ENCODE measurements at regions not wholly inside any gene's neighbourhood (a gene's known extent, or its start where the extent isn't known, plus 50 kb on each side); places are given as distances from the start of the nearest gene placed in this dataset.
"Not testable (repeated sequence)": the region's sequence is repeated elsewhere in the genome, so short reads cannot be mapped to it uniquely, and the experiment has no call there.

DNA sequence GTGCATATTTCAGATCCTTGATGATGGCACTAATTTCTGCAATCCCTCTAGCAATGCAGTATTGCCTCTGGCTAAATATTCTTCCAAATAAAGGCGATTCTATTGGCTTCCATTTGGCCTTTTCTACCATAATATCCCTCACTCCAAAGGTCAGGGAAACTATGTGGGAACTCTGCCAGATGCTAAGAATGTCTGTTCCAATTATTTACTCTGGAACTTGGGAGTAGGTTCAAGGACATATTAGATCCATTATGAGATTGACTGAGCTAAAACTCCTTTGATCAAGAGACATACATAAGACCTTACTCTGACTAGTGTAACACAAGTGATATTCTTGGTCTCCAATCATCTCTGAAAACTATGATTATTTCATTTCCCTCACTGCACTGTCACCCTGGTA, 674.5 kb upstream of the NECTIN3 start:
- no peak for DNase-seq (ENCODE audit: low spot score)

- DNase-seq (ENCODE audit: low spot score): no peak
Observed at GRCh38 chr3:110400315-110400714, 671.3 kb upstream of the NECTIN3 start.

DNA sequence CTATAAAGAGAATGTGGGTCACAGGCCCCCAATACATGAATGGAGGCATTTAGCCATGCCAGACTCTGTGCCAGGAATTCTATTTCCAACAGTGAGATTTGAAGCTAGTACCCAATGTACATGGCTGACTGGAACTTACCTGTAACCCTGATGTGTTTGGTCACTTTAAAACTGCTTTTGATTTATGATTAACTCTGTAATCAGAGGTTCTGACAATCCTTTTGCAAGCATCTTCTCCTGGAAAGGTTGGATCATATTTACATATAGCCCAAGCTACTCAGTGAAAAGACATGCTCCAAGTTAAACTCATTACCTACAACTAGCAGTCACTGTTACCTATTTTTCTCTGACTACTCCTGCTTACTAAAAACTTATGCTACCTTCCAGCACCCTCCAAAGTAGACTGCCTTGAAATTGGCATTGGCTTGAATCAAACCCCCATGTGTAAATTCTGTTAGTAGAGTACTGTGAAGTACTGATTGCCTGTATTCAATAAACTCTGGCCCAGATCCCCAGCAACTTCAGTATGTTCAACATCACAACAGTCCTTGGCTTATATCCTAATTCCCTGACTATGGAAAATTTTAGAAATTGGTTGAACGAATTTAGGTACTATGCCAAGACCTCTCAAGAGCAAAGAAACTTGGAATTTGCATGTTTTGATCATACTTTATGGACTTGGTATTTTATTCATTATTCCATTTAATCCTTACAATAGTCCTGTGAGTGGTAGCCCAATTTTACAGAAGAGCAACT, 665.6 kb upstream of the NECTIN3 start:
- DNase-seq (ENCODE audit: low spot score): no peak

DNA sequence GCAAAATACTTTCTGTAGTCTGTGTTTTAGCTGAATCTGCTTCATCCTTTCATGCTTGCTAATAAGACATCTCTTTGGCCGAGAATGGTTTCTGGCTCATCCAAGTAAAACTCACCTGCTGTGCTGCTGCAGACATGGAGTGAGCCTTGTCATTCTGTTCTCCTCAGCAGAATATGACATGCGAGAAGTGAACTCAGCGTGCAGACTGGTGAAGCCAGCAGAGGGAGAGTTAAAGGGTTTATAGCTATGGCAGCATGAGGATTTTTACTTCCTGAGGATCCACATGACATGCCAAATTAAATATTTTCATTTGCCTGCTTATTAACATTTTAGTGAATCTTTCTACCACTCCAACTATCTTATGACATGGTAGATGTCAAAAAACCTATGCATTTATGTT, 658.4 kb upstream of the NECTIN3 start:
- DNase-seq (ENCODE audit: low spot score): no peak

- no peak for DNase-seq (ENCODE audit: low spot score)
Observed at GRCh38 chr3:110413807-110414748, 657.5 kb upstream of the NECTIN3 start.

- DNase-seq (ENCODE audit: low spot score): no peak
Observed at GRCh38 chr3:110414855-110415254, 656.8 kb upstream of the NECTIN3 start.

- no peak for DNase-seq (ENCODE audit: low spot score)
Observed at GRCh38 chr3:110419096-110419495, 652.5 kb upstream of the NECTIN3 start.

DNA sequence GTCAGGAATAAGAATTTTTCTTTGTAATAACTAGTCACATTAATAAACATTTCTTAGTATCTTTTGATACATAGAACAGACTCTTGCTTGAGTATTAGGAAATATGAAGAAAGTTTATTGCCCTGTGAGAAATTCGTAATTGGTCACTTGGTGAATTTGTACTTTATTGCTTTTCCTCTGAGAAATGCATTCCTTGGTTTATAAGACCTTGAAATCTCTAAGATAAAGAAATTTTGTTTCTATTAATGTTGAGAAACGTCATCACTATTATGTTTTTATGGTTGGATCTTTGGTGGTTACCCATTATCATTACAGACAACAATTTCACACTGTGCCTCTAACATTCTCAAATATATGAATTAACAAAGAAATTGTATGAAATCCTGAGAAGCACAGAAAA, 652.0 kb upstream of the NECTIN3 start:
- DNase-seq (ENCODE audit: low spot score): no peak

- no peak for DNase-seq (ENCODE audit: low spot score)
Observed at GRCh38 chr3:110420158-110420641, 651.4 kb upstream of the NECTIN3 start.

DNA sequence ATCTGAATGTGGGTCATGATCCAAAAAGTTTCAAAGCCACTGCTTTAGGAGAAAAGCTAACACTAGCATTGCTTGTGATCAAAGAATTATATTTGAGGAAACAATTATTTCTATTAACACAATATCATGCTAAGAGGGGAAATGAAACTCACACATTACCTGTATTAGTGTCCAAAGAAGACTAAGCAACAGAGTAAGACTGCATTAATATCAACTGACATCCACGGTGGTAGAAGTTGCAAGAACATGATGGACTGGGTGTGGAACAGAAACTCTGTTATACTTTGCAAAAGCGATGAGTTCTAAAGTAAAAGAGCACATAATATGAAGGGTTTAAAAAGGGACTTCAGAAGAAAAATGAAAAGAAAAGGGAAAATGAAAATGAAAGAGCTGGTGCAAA, 648.3 kb upstream of the NECTIN3 start:
- DNase-seq (ENCODE audit: low spot score): no peak

DNA sequence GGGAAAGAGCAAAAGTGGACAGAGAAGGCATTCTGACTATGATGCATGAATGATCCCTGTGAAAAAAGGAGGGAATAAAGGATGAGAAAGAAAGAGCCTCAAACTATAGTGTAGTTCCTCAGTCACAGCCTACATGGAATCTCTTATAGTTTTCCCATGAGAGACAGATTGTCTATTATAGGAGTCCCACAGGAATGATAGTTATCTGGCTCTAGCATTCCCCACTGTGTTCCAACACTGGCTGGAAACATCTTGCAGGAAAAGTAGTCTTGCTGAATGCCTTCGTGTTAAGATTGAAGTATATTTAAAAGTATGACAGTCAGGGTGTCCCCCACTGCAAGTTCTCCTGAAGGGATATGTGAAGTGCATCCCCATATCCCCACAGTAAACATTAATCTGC, 641.5 kb upstream of the NECTIN3 start:
- DNase-seq (ENCODE audit: low spot score): no peak

GRCh38 chr3:110436209-110436608, 635.4 kb upstream of the NECTIN3 start:
- DNase-seq (ENCODE audit: low spot score): no peak

DNA sequence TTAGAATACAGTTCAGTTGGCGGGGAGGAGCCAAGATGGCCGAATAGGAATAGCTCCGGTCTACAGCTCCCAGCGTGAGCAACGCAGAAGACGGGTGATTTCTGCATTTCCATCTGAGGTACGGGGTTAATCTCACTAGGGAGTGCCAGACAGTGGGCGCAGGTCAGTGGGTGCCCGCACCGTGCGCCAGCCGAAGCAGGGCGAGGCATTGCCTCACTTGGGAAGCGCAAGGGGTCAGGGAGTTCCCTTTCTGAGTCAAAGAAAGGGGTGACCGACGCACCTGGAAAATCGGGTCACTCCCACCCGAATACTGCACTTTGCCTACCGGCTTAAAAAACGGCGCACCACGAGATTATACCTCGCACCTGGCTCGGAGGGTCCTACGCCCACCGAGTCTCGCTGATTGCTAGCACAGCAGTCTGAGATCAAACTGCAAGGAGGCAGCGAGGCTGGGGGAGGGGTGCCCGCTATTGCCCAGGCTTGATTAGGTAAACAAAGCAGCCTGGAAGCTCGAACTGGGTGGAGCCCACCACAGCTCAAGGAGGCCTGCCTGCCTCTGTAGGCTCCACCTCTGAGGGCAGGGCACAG, 631.5 kb upstream of the NECTIN3 start:
- DNase-seq (ENCODE audit: low spot score): not testable (repeated sequence)

DNA sequence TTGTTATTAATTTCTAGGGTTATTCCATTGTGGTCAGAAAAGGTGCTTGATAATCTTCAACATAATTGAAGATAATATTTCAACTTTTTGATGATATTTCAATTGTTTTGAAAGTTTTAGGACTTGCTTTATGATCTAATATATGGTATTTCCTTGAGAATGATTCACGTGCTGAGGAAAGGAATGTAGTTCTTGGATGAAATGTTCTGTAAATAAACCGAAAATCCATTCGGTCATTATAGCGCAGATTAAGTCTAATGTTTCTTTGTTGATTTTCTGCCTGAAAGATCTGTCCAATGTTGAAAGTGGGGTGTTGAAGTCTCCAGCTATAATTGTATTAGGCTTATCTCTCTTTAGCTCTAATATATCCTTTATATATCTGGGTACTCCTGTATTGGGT, 617.5 kb upstream of the NECTIN3 start:
- no peak for DNase-seq (ENCODE audit: low spot score)

DNA sequence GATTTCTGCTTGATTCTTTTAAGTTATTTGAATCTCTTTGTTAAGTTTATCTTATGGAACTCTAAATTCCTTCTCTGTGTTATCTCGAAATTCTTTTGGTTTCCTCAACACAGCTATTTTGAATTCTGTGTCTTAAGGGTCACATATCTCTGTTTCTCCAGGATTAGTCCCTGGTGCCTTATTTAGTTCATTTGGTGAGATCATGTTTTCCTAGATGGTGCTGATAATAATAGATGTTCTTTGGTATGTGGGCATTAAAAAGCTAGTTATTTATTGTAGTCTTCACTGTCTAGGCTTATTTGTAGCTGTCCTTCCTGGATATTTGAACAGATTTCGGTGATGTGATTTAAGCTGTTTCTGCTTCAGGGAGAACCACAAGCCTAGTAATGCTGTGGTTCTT, 615.6 kb upstream of the NECTIN3 start:
- DNase-seq (ENCODE audit: low spot score): no peak

DNA sequence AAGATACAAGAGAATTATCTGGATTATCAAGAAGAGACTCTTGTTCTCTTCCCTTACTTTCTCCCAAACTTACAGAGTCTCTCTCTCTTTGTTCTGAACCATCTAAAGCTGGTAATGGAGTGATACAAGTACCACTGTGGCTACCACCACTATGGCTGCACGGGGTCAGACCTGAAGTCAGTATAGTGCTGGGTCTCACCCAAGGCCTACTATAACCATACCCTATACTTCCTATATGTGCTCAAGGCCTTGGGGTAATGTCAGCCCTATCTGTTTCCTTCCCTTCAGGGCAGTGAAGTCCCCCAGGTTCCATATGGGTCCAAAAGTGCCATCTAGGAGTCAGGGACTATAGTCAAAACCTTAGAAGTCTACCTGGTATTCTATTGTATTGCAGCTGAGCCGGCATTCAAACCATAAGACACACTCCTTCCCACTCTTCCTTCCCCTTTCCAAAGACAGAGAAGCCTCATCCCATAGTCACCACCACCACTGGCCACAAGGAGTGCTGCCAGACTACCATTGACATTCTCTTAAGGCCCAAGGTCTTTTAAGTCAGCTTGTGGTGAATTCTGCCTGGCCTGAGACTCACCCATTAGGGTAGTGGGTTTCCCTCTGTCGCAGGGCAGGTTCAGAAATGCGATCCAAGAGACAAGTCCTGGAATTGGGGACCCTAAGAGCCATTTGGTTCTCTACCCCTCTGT, 615.0 kb upstream of the NECTIN3 start:
- DNase-seq (ENCODE audit: low spot score): no peak

DNA sequence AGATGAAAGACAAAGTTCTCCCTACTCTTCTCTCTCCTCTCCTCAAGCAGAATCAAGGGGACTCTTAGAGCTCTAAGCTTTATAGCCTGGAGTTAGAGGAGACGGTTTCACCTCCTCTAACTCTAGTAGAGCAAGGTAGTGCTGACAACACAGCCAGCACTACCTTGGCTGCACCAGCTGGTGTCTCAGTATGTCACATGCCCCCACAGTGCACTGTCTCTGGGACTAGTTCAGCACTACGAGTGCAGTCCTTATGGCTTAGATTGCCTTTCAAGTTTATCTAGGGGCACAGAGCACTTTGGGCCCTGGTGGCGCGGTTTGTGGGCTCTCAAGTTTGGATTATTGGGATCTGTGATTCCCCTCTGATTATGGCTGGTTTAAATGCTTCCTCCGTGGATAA, 614.1 kb upstream of the NECTIN3 start:
- DNase-seq (ENCODE audit: low spot score): no peak

DNA sequence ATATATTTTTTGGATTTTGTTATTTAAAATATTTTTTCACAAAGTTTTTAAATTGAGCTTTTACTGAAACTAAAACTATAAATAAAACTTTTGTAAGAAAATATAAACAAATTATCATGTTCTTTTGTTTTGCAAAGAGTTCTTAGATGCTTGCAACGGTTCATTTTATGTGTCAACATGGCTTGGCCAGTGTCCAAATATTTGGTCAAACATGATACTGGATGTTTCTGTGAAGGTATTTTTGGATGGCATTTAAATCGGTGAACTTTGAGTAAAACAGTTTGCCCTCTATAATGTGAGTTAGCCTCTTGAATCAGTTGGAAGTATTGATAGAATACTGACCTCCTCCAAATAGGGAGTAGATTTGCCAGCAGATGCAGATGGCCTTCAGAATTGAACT, 612.6 kb upstream of the NECTIN3 start:
- no peak for DNase-seq (ENCODE audit: low spot score)

GRCh38 chr3:110470310-110470709, 601.3 kb upstream of the NECTIN3 start:
- no peak for DNase-seq (ENCODE audit: low spot score)

GRCh38 chr3:110473405-110473804, 598.2 kb upstream of the NECTIN3 start:
- no peak for DNase-seq (ENCODE audit: low spot score)

DNA sequence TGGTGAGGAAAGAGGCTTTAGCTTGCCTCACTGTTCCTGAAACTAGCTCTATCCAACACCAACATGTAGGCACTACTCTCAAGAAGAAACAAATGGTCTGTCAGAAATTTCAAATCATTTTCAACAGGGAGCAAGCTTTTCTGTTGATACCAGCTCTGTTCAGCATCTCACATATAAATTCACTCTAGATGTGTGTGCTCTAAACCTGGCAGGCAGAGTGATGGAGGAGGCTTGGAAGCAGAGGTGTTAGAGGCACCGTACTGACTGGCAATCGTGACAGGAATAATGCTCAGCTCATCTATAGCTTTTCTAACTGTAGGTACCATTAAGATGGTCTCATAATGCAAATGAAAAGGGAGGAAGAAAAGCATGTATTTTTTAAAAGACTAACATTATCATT, 597.2 kb upstream of the NECTIN3 start:
- DNase-seq (ENCODE audit: low spot score): no peak
